ENCODE measurements at regions not wholly inside any gene's neighbourhood (a gene's known extent, or its start where the extent isn't known, plus 50 kb on each side); places are given as distances from the start of the nearest gene placed in this dataset.

DNA sequence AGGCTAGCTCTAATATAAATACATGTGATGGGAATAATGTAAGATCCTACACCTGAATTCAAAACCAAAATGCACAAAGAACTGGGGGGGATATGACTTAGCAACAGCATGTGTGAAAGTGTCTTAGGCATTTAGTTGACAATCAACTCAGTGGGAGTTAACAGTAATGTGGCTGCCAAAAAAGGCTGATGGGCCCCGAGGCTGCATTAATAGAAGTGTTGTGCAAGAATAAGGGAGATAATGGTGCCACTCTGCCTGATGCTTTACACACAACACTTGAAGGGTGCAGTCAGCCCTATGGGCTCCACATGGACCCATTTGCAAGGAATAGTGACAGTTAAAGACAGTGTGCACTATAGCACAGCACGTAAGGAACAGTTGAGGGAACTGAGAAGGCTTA, 649.4 kb upstream of the ZEB2 start:
- TF ChIP-seq, protein P1, sequence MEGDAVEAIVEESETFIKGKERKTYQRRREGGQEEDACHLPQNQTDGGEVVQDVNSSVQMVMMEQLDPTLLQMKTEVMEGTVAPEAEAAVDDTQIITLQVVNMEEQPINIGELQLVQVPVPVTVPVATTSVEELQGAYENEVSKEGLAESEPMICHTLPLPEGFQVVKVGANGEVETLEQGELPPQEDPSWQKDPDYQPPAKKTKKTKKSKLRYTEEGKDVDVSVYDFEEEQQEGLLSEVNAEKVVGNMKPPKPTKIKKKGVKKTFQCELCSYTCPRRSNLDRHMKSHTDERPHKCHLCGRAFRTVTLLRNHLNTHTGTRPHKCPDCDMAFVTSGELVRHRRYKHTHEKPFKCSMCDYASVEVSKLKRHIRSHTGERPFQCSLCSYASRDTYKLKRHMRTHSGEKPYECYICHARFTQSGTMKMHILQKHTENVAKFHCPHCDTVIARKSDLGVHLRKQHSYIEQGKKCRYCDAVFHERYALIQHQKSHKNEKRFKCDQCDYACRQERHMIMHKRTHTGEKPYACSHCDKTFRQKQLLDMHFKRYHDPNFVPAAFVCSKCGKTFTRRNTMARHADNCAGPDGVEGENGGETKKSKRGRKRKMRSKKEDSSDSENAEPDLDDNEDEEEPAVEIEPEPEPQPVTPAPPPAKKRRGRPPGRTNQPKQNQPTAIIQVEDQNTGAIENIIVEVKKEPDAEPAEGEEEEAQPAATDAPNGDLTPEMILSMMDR (conservative IDR thresholded peaks at IDR 0.05), result no peak
- no peak for TF ChIP-seq EZH2 (IDR thresholded peaks at IDR 0.05; ENCODE audit: low read depth)
